ENCODE measurements at regions not wholly inside any gene's neighbourhood (a gene's known extent, or its start where the extent isn't known, plus 50 kb on each side); places are given as distances from the start of the nearest gene placed in this dataset.

DNA sequence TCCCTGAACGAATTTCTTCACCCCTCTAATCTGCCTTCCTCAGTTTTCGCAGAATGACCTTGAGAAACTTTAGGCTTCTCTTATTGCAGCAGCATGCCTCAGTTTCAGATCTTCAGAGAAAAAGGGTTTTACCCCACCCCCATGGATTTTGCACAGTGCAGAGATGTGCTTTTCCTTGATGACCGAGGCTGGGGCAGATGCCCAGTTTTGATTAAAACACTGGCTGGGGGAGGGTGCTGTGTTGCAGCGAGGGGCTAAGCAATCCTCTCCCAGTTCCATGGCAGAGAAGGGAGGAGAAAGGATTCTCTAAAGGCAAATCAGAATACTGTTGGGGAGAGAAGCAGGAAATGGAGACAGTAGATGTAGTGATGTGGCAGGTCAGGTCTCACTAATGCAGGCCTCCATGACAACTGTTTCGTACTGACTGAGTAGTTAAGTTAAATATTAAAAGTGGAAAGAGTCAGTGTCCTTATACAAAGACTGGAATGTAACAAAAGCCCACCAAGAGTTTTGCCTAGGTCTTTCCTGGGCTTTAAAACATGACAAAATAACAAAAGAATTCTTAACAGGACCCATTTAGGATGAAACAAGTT lies 50.8 kb upstream of the PDZD8 start:
- TF ChIP-seq CTCF (IDR thresholded peaks at IDR 0.05) = no peak
- no peak for TF ChIP-seq EP300 (IDR thresholded peaks at IDR 0.05)
- TF ChIP-seq POLR2A (IDR thresholded peaks at IDR 0.05) = no peak
- no peak for TF ChIP-seq POLR2AphosphoS5 (IDR thresholded peaks at IDR 0.05)
- Histone ChIP-seq H3K9me3 (peaks cover 0 to 2% (median 0%) of the 10 kb centered on the region in 3 donors), H3K27me3 (peaks cover 18% of the 10 kb centered on the region), H3K36me3 (no peaks in the 10 kb centered on the region), H3K4me1 (no peaks in the 10 kb centered on the region), H3K27ac (no peak overlapping the region), H3K4me3 (no peak overlapping the region)
- ATAC-seq = no peak
- whole genome bisulfite sequencing, 2 donors (ENCODE audit: low coverage in 1 of 2) = 76 to 100% methylated on average over 2 to 5 of the region's 5 CpGs

DNA sequence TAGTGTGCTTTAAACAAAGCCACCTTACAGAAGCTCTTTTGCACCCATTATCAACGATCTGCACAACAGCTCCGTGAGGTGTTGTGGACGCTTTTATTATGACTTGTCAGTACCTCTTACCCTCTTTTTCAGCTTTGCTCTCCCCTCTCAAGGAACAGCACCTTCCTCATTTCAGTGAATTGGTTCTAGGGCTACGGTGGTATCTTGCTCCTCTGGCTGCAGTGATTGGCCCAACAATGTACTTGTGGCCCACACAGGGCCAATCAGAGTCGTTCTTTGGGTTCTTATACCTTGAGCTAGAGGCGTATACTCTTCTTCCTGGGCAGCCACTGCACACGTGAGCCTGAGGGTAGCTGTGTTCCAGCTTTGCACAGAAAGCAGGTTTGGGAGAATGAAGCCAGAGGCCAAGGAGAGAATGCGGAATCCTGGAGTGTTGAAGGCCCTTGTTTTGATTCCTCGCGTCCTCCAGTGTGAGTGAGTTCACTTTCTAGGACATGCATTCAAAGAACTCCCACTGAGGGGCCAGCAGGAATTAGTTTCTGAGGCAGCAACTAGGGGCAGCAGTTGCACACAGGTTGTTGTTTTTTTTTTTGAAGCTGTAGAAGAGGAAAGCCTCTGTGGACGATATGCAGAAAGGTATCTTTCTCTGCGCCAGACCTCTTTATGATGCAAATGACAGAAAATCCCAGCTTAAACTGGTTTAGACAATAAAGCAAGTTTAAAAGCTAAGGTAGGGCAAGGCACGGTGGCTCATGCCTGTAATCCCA lies 49.8 kb upstream of the PDZD8 start:
- Histone ChIP-seq H3K9me3 (peaks cover 0 to 9% (median 0%) of the 10 kb centered on the region in 3 donors), H3K4me3 (no peak overlapping the region), H3K27ac (no peak overlapping the region), H3K27me3 (peaks cover 22% of the 10 kb centered on the region), H3K4me1 (no peaks in the 10 kb centered on the region), H3K36me3 (no peaks in the 10 kb centered on the region)
- TF ChIP-seq POLR2AphosphoS5 (IDR thresholded peaks at IDR 0.05) (no peak), CTCF (IDR thresholded peaks at IDR 0.05) (no peak), EP300 (IDR thresholded peaks at IDR 0.05) (no peak), POLR2A (IDR thresholded peaks at IDR 0.05) (no peak)
- no peak for ATAC-seq
- WGBS, 2 donors (ENCODE audit: low coverage in 1 of 2) = 62 to 70% methylated on average over 4 to 12 of the region's 13 CpGs

Data from gastroesophageal sphincter (tissue), 4 donors.